Activated T-cell treated with anti-CD3 and anti-CD28 coated beads, Interleukin-2, amount 50 U/mL, for 4 hours (primary cell): ENCODE measurements at regions not wholly inside any gene's neighbourhood (a gene's known extent, or its start where the extent isn't known, plus 50 kb on each side); places are given as distances from the start of the nearest gene placed in this dataset.

ENCODE experiments used
- ATAC-seq, 2 donors: fragments of 200-7000 bp; cut with Tn5 transposase; one replicate each; pipeline ENCODE4 v1.10.0; 2021
- DNase-seq: peaks from one replicate; pipeline ENCODE4 v3.0.0-alpha.2; 2020
- H3K27me3 Mint-ChIP-seq: one replicate; pipeline ENCODE4 v1.8.0; 2021; ENCODE audit warnings: low read depth, mixed read lengths
- H3K36me3 Mint-ChIP-seq: one replicate; pipeline ENCODE4 v1.8.0; 2022; ENCODE audit warnings: mixed read lengths; ENCODE audit not compliant: insufficient read depth
- H3K4me1 Mint-ChIP-seq: one replicate; pipeline ENCODE4 v1.8.0; 2021; ENCODE audit warnings: low read depth, mixed read lengths
- H3K4me3 Mint-ChIP-seq: one replicate; pipeline ENCODE4 v1.8.0; 2021; ENCODE audit warnings: mild to moderate bottlenecking, moderate library complexity, mixed read lengths
- H3K9me3 Mint-ChIP-seq: one replicate; pipeline ENCODE4 v1.8.0; 2021; ENCODE audit warnings: mixed read lengths

GRCh38 chr4:189311251-189311650 lies 629.4 kb upstream of the FRG1 start:
- Mint-ChIP-seq H3K4me3 (no peak overlapping the region), H3K36me3 (no peaks in the 10 kb centered on the region), H3K27me3 (no peaks in the 10 kb centered on the region), H3K4me1 (no peaks in the 10 kb centered on the region), H3K9me3 (peaks cover 5% of the 10 kb centered on the region)
- no peak for DNase-seq
- ATAC-seq = no peak

GRCh38 chr4:189313064-189313463 lies 627.6 kb upstream of the FRG1 start:
- H3K4me3 Mint-ChIP-seq = no peak overlapping the region
- H3K27me3 Mint-ChIP-seq = no peaks in the 10 kb centered on the region
- no peaks in the 10 kb centered on the region for H3K4me1 Mint-ChIP-seq
- no peak for ATAC-seq
- H3K36me3 Mint-ChIP-seq = no peaks in the 10 kb centered on the region
- H3K9me3 Mint-ChIP-seq = peaks cover 5% of the 10 kb centered on the region
- DNase-seq = no peak

GRCh38 chr4:189313861-189314513 lies 626.7 kb upstream of the FRG1 start:
- Mint-ChIP-seq H3K27me3 (no peaks in the 10 kb centered on the region), H3K9me3 (peaks cover 11% of the 10 kb centered on the region), H3K36me3 (no peaks in the 10 kb centered on the region), H3K4me3 (no peak overlapping the region), H3K4me1 (no peaks in the 10 kb centered on the region)
- no peak for DNase-seq
- ATAC-seq = no peak

- Mint-ChIP-seq H3K9me3 (peaks cover 14% of the 10 kb centered on the region), H3K36me3 (no peaks in the 10 kb centered on the region), H3K4me3 (no peak overlapping the region), H3K27me3 (no peaks in the 10 kb centered on the region), H3K4me1 (no peaks in the 10 kb centered on the region)
- ATAC-seq (no peak), DNase-seq (no peak)
These were observed 618.2 kb upstream of the FRG1 start for GRCh38 chr4:189322426-189322825.

GRCh38 chr4:189341881-189342280 lies 598.8 kb upstream of the FRG1 start:
- H3K36me3 Mint-ChIP-seq = no peaks in the 10 kb centered on the region
- no peak for DNase-seq
- no peak overlapping the region for H3K4me3 Mint-ChIP-seq
- ATAC-seq = no peak
- H3K4me1 Mint-ChIP-seq = no peaks in the 10 kb centered on the region
- no peaks in the 10 kb centered on the region for H3K27me3 Mint-ChIP-seq
- peaks cover 17% of the 10 kb centered on the region for H3K9me3 Mint-ChIP-seq

- ATAC-seq = no peak
- DNase-seq = no peak
- H3K27me3 Mint-ChIP-seq = no peaks in the 10 kb centered on the region
- no peaks in the 10 kb centered on the region for H3K4me1 Mint-ChIP-seq
- H3K36me3 Mint-ChIP-seq = no peaks in the 10 kb centered on the region
- no peak overlapping the region for H3K4me3 Mint-ChIP-seq
- H3K9me3 Mint-ChIP-seq = peaks cover 9% of the 10 kb centered on the region
These were observed 585.1 kb upstream of the FRG1 start for GRCh38 chr4:189355590-189355989.

- H3K27me3 Mint-ChIP-seq = no peaks in the 10 kb centered on the region
- peaks cover 10% of the 10 kb centered on the region for H3K9me3 Mint-ChIP-seq
- H3K36me3 Mint-ChIP-seq = no peaks in the 10 kb centered on the region
- H3K4me3 Mint-ChIP-seq = no peak overlapping the region
- ATAC-seq (no peak), DNase-seq (no peak)
- no peaks in the 10 kb centered on the region for H3K4me1 Mint-ChIP-seq
These were observed 578.3 kb upstream of the FRG1 start for GRCh38 chr4:189362364-189362763.

GRCh38 chr4:189364032-189364449 lies 576.6 kb upstream of the FRG1 start:
- no peak for DNase-seq
- Mint-ChIP-seq H3K36me3 (no peaks in the 10 kb centered on the region), H3K4me3 (no peak overlapping the region), H3K4me1 (no peaks in the 10 kb centered on the region), H3K9me3 (peaks cover 14% of the 10 kb centered on the region), H3K27me3 (no peaks in the 10 kb centered on the region)
- ATAC-seq = no peak

GRCh38 chr4:189365451-189365850 lies 575.2 kb upstream of the FRG1 start:
- Mint-ChIP-seq H3K4me3 (no peak overlapping the region), H3K27me3 (no peaks in the 10 kb centered on the region), H3K9me3 (peaks cover 14% of the 10 kb centered on the region), H3K4me1 (no peaks in the 10 kb centered on the region), H3K36me3 (no peaks in the 10 kb centered on the region)
- DNase-seq = no peak
- no peak for ATAC-seq

GRCh38 chr4:189367832-189368231 lies 572.8 kb upstream of the FRG1 start:
- no peak overlapping the region for H3K4me3 Mint-ChIP-seq
- ATAC-seq (no peak), DNase-seq (no peak)
- H3K9me3 Mint-ChIP-seq = peaks cover 17% of the 10 kb centered on the region
- no peaks in the 10 kb centered on the region for H3K27me3 Mint-ChIP-seq
- H3K4me1 Mint-ChIP-seq = no peaks in the 10 kb centered on the region
- H3K36me3 Mint-ChIP-seq = no peaks in the 10 kb centered on the region

GRCh38 chr4:189374176-189374575 lies 566.5 kb upstream of the FRG1 start:
- DNase-seq (no peak), ATAC-seq (no peak)
- H3K4me1 Mint-ChIP-seq = no peaks in the 10 kb centered on the region
- no peak overlapping the region for H3K4me3 Mint-ChIP-seq
- no peaks in the 10 kb centered on the region for H3K36me3 Mint-ChIP-seq
- H3K9me3 Mint-ChIP-seq = peaks cover 15% of the 10 kb centered on the region
- no peaks in the 10 kb centered on the region for H3K27me3 Mint-ChIP-seq

- no peaks in the 10 kb centered on the region for H3K36me3 Mint-ChIP-seq
- H3K4me3 Mint-ChIP-seq = no peak overlapping the region
- ATAC-seq (no peak), DNase-seq (no peak)
- peaks cover 7% of the 10 kb centered on the region for H3K9me3 Mint-ChIP-seq
- no peaks in the 10 kb centered on the region for H3K27me3 Mint-ChIP-seq
- no peaks in the 10 kb centered on the region for H3K4me1 Mint-ChIP-seq
These were observed 563.8 kb upstream of the FRG1 start for GRCh38 chr4:189376901-189377300.

GRCh38 chr4:189377569-189377968 lies 563.1 kb upstream of the FRG1 start:
- no peak overlapping the region for H3K4me3 Mint-ChIP-seq
- H3K4me1 Mint-ChIP-seq = no peaks in the 10 kb centered on the region
- H3K27me3 Mint-ChIP-seq = no peaks in the 10 kb centered on the region
- H3K9me3 Mint-ChIP-seq = peaks cover 7% of the 10 kb centered on the region
- no peak for DNase-seq
- H3K36me3 Mint-ChIP-seq = no peaks in the 10 kb centered on the region
- no peak for ATAC-seq

GRCh38 chr4:189385098-189385497 lies 555.6 kb upstream of the FRG1 start:
- no peaks in the 10 kb centered on the region for H3K27me3 Mint-ChIP-seq
- H3K36me3 Mint-ChIP-seq = no peaks in the 10 kb centered on the region
- H3K9me3 Mint-ChIP-seq = peaks cover 8% of the 10 kb centered on the region
- no peak overlapping the region for H3K4me3 Mint-ChIP-seq
- ATAC-seq (no peak), DNase-seq (no peak)
- H3K4me1 Mint-ChIP-seq = no peaks in the 10 kb centered on the region

- Mint-ChIP-seq H3K27me3 (no peaks in the 10 kb centered on the region), H3K4me1 (no peaks in the 10 kb centered on the region), H3K4me3 (no peak overlapping the region), H3K9me3 (peaks cover 8% of the 10 kb centered on the region), H3K36me3 (no peaks in the 10 kb centered on the region)
- DNase-seq (no peak), ATAC-seq (no peak)
These were observed 555.1 kb upstream of the FRG1 start for GRCh38 chr4:189385579-189385978.

- Mint-ChIP-seq H3K4me3 (no peak overlapping the region), H3K36me3 (no peaks in the 10 kb centered on the region), H3K9me3 (peaks cover 16% of the 10 kb centered on the region), H3K27me3 (no peaks in the 10 kb centered on the region), H3K4me1 (no peaks in the 10 kb centered on the region)
- no peak for ATAC-seq
- DNase-seq = no peak
These were observed 544.2 kb upstream of the FRG1 start for GRCh38 chr4:189396435-189396834.
